ENCODE measurements at regions not wholly inside any gene's neighbourhood (a gene's known extent, or its start where the extent isn't known, plus 50 kb on each side); places are given as distances from the start of the nearest gene placed in this dataset.
"Not testable (repeated sequence)": the region's sequence is repeated elsewhere in the genome, so short reads cannot be mapped to it uniquely, and the experiment has no call there.

DNA sequence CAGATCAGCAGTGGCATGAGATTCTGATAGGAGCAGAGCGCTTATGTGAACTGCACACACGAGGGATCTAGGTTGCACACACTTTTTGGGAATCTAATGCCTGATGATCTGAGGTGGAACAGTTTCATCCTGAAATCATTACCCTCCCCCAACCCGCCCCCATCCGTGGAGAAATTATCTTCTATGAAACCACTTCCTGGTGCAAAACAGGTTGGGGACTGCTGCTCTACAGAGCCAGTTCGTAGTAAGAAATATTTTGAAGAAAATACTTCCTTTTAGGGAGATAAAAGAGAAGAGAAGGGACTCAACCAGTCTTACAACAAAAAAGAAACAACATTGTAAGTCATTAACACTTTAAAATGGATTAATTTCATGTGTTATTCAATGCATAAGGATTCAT is 1308.2 kb downstream of the GATA3 start:
- Mint-ChIP-seq H3K4me1 (no peaks in the 10 kb centered on the region), H3K9me3 (peaks cover 6% of the 10 kb centered on the region), H3K36me3 (no peaks in the 10 kb centered on the region), H3K4me3 (no peak overlapping the region), H3K27ac (no peak overlapping the region)
- DNase-seq (ENCODE audit: low spot score in 2 of 2) (no peak), ATAC-seq (no peak)

DNA sequence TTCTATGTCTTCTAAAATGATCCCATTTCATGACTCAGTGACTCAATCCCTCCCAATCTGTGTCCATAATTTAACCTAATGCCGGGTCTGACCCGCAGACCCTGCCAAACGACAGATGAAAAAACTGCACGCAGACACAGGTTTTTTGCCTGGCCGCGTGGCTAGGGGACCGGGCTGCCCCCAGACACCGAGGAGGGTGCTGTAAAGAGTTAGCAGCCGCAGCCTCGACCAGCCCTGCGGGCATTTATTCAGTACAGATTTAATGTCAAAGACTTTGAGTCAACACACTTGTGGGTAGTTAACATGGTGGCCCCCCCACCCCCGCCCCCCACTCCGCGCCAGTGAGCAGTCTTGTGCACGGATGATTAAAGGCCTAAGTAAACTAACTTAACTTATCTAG is 1324.7 kb downstream of the GATA3 start:
- no peak overlapping the region for H3K4me3 Mint-ChIP-seq
- ATAC-seq (no peak), DNase-seq (ENCODE audit: low spot score in 2 of 2) (no peak)
- H3K36me3 Mint-ChIP-seq = no peaks in the 10 kb centered on the region
- no peak overlapping the region for H3K27ac Mint-ChIP-seq
- no peaks in the 10 kb centered on the region for H3K4me1 Mint-ChIP-seq
- no peaks in the 10 kb centered on the region for H3K9me3 Mint-ChIP-seq

DNA sequence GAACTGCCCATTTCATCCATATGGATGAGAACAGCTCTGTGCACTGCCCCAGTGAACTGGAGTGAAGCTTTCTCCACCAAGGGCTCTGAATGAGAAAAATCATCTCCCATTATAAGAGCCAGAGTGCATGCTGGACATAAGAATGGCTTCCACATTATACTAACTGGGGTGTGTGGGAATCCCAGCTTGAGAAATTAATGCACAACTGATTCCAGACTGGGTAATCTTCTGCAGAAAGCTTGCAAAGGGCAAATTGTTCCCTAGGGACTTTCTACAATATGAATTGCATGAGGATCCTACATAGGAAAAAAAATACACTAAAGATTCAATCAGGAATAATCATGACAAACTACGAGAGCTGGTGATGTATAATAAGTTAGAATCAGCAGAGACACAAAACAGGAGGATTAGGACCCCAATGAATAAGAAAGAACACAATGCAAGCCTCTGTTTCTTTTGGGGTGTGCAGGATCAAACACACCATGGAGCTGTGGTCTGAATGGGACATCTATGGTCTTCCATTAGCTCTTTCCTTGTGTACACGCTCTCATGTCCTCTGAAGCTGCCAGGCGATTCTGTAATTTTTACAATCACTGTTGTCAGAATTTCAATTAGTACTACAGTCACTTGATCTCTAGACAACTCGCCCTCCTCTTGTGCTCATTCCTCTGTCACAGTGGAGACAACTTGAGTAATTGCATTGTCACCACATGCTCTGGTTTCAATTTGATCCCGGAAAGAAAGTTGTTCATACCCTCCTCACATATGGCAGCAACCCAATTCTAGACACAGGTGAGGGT is 1327.4 kb downstream of the GATA3 start:
- no peak for DNase-seq (ENCODE audit: low spot score in 2 of 2)
- Mint-ChIP-seq H3K9me3 (no peaks in the 10 kb centered on the region), H3K36me3 (no peaks in the 10 kb centered on the region), H3K27ac (no peak overlapping the region), H3K4me3 (no peak overlapping the region), H3K4me1 (no peaks in the 10 kb centered on the region)
- ATAC-seq = no peak

DNA sequence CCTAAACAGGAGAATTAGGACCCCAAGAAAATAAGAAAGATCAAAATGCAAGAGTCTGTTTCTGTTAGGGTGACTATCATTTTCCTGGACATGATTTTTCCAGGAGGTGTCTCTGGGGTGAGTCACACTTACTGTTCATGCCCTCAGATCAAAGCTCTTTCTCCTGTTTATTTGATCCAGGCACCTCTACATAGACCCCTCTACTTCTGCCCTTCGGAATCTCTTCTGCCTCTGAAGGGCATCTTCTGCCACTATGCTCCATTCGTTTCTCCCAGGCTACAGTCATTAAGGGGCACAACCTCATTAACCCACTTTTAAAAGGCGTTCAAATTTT is 1328.0 kb downstream of the GATA3 start:
- Mint-ChIP-seq H3K36me3 (no peaks in the 10 kb centered on the region), H3K4me3 (no peak overlapping the region), H3K9me3 (no peaks in the 10 kb centered on the region), H3K27ac (no peak overlapping the region), H3K4me1 (no peaks in the 10 kb centered on the region)
- ATAC-seq (no peak), DNase-seq (ENCODE audit: low spot score in 2 of 2) (no peak)

DNA sequence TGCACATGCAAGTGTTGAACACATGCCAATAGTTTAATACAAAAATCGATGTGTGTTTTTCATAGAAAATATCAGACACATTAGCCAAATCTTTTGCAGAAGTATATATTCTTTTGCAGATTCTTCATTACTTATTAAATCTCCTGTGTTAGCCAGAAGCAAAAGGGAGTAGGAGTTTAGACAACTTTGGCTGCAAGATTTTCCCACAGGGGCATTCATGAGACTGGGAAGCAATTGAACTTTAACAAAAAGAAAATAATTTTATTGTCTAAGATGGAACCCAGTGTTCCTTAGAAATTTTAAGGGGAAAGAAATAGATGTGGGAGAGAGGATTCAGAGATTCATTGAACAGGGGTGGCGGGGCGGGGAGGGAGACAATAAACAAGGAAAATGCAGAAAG is 1336.0 kb downstream of the GATA3 start:
- Mint-ChIP-seq H3K36me3 (no peaks in the 10 kb centered on the region), H3K4me3 (no peak overlapping the region), H3K27ac (no peak overlapping the region), H3K9me3 (no peaks in the 10 kb centered on the region), H3K4me1 (no peaks in the 10 kb centered on the region)
- ATAC-seq (no peak), DNase-seq (ENCODE audit: low spot score in 2 of 2) (no peak)

DNA sequence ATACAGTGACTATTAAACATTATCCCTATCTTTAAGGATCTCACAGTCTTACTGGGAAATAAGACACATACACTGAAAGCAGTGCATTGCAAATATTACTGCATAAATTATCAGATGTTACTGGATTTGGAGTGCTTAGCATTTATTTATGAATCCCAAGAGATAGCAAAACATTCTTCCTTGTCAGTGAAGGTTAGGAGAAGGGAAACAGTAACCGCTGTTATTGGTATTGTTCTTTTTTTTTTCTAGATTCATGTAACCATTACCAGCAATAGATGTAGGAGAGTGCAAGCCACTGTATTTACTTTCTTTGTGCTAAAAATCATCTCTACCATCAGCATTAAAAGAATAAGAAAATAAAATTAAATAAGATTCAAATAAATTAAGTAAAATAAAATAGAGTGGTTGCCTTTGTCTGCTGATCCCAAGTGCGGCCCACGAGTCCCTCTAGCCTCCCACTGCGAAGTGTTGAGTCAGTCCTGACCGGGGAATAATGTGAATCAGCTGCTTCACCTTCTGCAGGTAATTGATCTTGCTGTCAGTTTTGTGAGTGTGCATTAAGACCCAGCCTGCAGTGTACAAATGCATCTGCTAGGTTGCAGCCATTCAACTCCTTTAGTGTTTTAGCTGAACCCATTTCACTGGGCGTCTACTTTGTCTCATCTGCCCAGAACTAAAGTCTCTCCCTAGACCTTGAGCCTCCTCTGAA is 1344.9 kb downstream of the GATA3 start:
- Mint-ChIP-seq H3K4me1 (no peaks in the 10 kb centered on the region), H3K36me3 (no peaks in the 10 kb centered on the region), H3K4me3 (no peak overlapping the region), H3K9me3 (no peaks in the 10 kb centered on the region), H3K27ac (no peak overlapping the region)
- ATAC-seq (no peak), DNase-seq (ENCODE audit: low spot score in 2 of 2) (no peak)

DNA sequence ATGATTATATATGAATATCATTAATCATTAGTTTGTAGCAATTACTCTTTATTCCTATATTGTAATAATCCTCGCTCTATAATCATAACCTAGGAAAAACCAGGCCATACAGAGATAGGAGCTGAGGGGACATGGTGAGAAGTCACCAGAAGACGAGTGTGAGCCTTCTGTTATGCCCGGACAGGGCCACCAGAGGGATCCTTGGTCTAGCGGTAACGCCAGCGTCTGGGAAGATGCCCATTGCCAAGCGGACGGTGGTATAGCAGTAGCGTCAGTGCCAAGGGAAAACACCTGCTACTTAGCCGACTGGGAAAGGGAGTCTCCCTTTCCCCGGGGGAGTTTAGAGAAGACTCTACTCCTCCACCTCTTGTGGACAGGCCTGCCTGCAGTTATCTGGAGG is 1347.6 kb downstream of the GATA3 start:
- not testable (repeated sequence) for ATAC-seq; H3K27ac Mint-ChIP-seq; H3K4me3 Mint-ChIP-seq; H3K36me3 Mint-ChIP-seq; DNase-seq (ENCODE audit: low spot score in 2 of 2); H3K4me1 Mint-ChIP-seq; H3K9me3 Mint-ChIP-seq

DNA sequence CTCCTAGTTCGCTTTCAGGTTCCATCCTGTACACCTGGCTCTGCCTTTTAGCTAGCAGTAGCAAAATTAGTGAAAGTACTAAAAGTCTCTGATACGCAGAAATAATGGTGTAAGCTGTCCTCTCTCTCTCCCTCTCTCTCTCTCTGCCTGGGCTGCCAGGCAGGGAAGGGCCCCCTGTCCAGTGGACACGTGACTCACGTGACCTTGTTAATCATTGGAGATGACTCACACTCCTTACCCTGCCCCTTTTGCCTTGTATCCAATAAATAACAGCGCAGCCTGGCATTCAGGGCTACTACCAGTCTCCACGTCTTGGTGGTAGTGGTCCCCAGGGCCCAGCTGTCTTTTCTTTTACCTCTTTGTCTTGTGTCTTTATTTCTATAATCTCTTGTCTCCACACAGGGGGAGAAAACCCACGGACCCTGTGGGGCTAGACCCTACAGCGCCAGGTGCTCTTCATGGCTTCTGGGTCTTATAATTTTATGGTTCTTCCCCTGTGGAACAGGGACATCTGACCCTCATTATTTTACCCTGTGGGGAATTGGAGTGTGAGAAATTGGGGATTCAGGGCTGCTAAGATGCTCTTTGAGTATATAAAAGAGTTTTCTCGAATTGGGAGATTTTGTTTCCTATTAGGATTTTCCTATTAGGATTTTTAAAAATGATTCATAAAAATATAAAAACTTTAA is 1348.2 kb downstream of the GATA3 start:
- H3K4me1 Mint-ChIP-seq; H3K4me3 Mint-ChIP-seq; H3K36me3 Mint-ChIP-seq; H3K9me3 Mint-ChIP-seq; DNase-seq (ENCODE audit: low spot score in 2 of 2); H3K27ac Mint-ChIP-seq; ATAC-seq: not testable (repeated sequence)

DNA sequence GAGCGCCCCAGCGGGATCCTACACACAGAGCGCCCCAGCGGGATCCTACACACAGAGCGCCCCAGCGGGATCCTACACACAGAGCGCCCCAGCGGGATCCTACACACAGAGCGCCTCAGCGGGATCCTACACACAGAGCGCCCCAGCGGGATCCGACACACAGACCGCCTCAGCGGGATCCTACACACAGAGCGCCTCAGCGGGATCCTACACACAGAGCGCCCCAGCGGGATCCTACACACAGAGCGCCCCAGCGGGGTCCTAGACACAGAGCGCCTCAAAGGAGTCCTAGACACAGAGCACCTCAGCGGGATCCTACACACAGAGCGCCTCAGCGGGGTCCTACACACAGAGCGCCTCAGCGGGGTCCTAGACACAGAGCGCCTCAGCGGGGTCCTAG is 1352.7 kb downstream of the GATA3 start:
- not testable (repeated sequence) for H3K4me1 Mint-ChIP-seq; ATAC-seq; H3K4me3 Mint-ChIP-seq; H3K27ac Mint-ChIP-seq; H3K9me3 Mint-ChIP-seq; DNase-seq (ENCODE audit: low spot score in 2 of 2); H3K36me3 Mint-ChIP-seq

DNA sequence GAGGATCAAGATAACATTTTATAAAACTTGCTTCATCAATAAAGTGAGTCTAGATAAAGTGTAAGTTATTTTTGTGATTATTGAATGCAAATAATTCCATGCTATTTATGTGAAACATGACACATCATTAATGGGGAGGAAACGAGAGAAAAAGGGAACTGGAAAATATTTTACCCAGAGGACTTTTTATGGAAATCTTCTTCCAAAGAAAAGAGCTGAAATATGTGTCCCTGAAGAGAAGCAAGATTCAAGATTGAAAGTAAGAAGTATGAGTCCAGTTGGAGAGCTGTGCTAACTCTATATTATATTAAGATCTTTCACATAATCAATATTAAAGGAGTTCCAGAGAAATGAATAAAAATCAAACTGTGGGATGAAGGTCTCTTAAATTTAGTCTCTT is 1361.8 kb downstream of the GATA3 start:
- Mint-ChIP-seq H3K4me1 (no peaks in the 10 kb centered on the region), H3K27ac (no peak overlapping the region), H3K9me3 (no peaks in the 10 kb centered on the region), H3K4me3 (no peak overlapping the region), H3K36me3 (no peaks in the 10 kb centered on the region)
- ATAC-seq (no peak), DNase-seq (ENCODE audit: low spot score in 2 of 2) (no peak)

DNA sequence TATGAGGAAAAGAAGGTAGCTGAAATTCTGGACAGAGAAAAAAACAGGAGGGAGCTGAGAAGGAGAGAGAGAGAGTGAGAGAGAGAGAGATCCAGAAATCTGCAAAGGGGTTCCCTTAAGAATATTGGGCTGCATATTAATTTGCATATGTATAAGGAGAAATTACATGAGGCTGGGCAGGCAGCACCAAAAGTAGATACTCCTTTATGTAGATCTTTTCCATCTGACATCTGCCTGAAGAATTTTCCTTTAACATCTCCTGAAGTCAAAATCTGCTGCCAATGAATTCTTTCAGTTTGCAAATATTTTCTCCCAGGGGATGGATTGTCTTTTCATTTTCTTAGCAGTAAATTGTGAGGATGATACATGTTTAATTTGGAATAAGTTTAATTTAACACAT is 1365.3 kb downstream of the GATA3 start:
- Mint-ChIP-seq H3K9me3 (peaks cover 4% of the 10 kb centered on the region), H3K27ac (no peak overlapping the region), H3K36me3 (no peaks in the 10 kb centered on the region), H3K4me3 (no peak overlapping the region), H3K4me1 (no peaks in the 10 kb centered on the region)
- ATAC-seq = no peak
- no peak for DNase-seq (ENCODE audit: low spot score in 2 of 2)

DNA sequence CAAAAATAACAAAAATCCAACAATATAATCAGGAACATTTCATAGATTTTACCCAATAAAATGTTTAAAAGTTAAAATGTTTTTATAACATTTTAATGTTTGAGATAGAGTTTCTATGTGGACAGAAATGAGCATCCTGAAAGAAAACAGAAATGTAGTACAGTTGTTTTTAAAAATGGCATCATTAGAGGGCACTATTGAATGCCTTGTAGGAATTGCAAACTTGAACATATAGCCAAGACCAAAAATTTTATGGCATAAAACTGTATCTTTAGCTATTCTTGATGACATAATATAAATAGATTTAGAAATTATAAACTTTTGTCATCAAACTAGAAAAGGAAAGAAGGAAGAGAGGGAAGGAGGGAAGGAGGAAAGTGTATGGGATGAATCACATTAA is 1372.7 kb downstream of the GATA3 start:
- H3K4me1 Mint-ChIP-seq = no peaks in the 10 kb centered on the region
- no peak overlapping the region for H3K4me3 Mint-ChIP-seq
- ATAC-seq = no peak
- no peak for DNase-seq (ENCODE audit: low spot score in 2 of 2)
- H3K9me3 Mint-ChIP-seq = peaks cover 9% of the 10 kb centered on the region
- no peaks in the 10 kb centered on the region for H3K36me3 Mint-ChIP-seq
- no peak overlapping the region for H3K27ac Mint-ChIP-seq

DNA sequence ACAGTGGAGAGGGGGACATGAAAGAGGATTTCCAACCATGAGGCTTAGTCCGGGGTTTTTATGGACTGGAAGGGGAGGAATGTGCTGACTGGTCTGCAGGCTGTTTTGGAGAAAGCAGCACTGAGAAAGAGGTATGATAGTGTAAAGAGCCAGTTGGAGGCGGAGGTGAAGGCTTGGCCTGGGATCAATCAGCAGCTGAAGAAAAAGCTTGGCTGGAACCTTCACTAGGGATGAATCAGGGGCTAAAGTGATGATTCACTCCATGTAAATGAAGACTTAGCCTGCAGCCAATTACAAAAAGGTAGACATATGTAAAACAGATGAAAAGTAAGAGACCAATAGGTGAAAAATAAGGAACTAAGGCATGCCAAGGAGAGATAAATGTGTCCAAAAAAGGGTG is 1382.6 kb downstream of the GATA3 start:
- ATAC-seq (no peak), DNase-seq (ENCODE audit: low spot score in 2 of 2) (no peak)
- Mint-ChIP-seq H3K4me3 (no peak overlapping the region), H3K36me3 (no peaks in the 10 kb centered on the region), H3K4me1 (no peaks in the 10 kb centered on the region), H3K27ac (no peak overlapping the region), H3K9me3 (peaks cover 4% of the 10 kb centered on the region)

DNA sequence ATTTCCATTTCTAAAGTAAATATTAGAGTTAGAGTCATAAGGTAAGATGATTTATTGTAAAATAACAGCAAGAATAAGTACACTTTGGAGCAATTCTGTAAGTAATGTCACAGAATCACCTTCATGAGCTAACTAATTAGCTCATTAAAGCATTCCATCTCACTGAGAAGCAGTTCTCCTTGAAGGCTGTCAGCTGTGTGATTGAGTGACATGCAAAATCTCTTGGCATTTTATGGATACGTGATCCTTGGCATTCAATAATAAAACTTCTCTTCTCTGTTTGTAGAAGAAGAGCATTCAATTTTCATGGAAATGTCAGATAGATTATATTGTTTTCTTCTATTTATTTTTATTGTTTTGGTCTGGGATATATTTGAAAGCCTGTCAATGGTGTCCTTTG is 1389.3 kb downstream of the GATA3 start:
- Mint-ChIP-seq H3K4me3 (no peak overlapping the region), H3K36me3 (no peaks in the 10 kb centered on the region), H3K27ac (no peak overlapping the region), H3K9me3 (peaks cover 4% of the 10 kb centered on the region), H3K4me1 (no peaks in the 10 kb centered on the region)
- DNase-seq (ENCODE audit: low spot score in 2 of 2) (no peak), ATAC-seq (no peak)

DNA sequence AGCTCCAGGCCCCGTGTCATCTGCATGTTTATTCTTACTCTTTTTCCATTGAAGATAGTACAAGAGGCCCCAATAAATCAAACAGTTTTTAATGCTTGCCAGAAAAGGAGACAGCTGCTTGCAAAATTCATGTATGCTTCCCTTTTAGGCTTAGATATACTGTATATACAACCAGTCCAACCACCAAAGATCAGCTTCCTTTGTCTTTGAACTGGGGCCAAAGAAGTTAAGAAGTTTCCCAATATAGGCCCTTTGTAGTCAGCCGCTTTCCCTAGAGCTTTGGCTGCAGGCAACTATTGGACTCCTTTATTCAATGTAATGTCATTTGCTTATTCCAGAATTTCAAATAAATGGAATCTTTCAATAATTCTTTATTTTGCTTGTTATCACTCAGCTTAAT is 1395.0 kb downstream of the GATA3 start:
- DNase-seq (ENCODE audit: low spot score in 2 of 2) (no peak), ATAC-seq (no peak)
- Mint-ChIP-seq H3K4me3 (no peak overlapping the region), H3K9me3 (peaks cover 6% of the 10 kb centered on the region), H3K36me3 (no peaks in the 10 kb centered on the region), H3K27ac (no peak overlapping the region), H3K4me1 (no peaks in the 10 kb centered on the region)

DNA sequence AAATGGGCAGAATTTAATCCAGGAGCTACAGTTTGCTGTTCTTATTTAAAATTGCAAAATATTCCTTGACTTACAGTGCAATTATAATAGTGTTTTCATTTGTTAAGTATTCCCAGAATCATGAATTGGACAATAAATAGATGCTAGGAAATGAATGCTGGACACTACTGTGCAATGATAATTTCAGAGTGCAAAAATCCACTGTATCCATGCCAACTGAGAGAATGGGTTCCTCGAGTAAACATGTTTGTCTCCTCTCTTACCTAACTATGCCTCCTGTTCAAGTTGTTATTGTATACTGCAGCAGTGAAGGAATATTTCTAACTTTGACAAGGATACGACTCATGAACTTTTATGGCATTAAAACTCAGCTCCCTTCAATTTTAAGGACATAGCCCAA is 1396.3 kb downstream of the GATA3 start:
- Mint-ChIP-seq H3K4me3 (no peak overlapping the region), H3K36me3 (no peaks in the 10 kb centered on the region), H3K4me1 (no peaks in the 10 kb centered on the region), H3K27ac (no peak overlapping the region), H3K9me3 (peaks cover 6% of the 10 kb centered on the region)
- ATAC-seq (no peak), DNase-seq (ENCODE audit: low spot score in 2 of 2) (no peak)

All from stimulated activated effector memory CD8-positive, alpha-beta T cell treated with anti-CD3 and anti-CD28 coated beads, Interleukin-12 subunit alpha, Interleukin-12 subunit beta, amount 100 ng/mL, for 72 hours (primary cell).